ENCODE measurements at regions not wholly inside any gene's neighbourhood (a gene's known extent, or its start where the extent isn't known, plus 50 kb on each side); places are given as distances from the start of the nearest gene placed in this dataset.

DNA sequence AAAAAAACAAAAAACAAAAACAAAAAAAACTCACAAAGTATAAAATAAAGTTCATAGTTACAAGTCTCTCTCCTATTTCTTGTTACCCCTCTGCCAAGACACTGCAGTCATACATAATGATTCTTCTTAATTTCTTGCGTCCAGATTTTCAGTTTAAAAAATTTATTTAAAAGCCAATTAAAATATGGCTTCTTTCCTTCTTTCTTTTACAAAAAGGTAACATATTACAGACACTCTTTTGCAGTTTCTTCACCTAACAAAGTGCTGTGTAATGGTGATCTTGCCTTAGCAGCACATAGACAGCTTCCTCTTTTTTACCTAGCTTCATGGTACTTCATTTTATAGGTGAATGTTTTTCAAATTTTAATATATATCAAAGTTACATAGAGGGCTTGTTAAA is 136.1 kb upstream of the SGO1 start:
- H3K36me3 ChIP-seq (ENCODE audit: control insufficient read depth in 2 of 3, insufficient read depth in 3 of 3, low read length in 3 of 3) = no peaks in the 10 kb centered on the region
- H3K4me3 ChIP-seq (ENCODE audit: low read length in 3 of 3) = no peak overlapping the region
- intact Hi-C loops (cut with DNase I) = no loop called here
- H3K27ac ChIP-seq (ENCODE audit: low read depth in 2 of 2, low read length in 2 of 2) = no peak overlapping the region
- no peak overlapping the region for H3K9ac ChIP-seq (ENCODE audit: low read length in 3 of 3)
- no peaks in the 10 kb centered on the region for H3K4me1 ChIP-seq (ENCODE audit: control insufficient read depth in 2 of 3, insufficient read depth in 2 of 3, low read depth in 1 of 3, low read length in 3 of 3)
- no peaks in the 10 kb centered on the region for H3K27me3 ChIP-seq (ENCODE audit: control insufficient read depth, insufficient read depth, low read length)
- no peak for DNase-seq
- H3K9me3 ChIP-seq (ENCODE audit: control insufficient read depth in 2 of 3, insufficient read depth in 1 of 3, low read length in 3 of 3) = no peaks in the 10 kb centered on the region
- TF ChIP-seq, protein P1, sequence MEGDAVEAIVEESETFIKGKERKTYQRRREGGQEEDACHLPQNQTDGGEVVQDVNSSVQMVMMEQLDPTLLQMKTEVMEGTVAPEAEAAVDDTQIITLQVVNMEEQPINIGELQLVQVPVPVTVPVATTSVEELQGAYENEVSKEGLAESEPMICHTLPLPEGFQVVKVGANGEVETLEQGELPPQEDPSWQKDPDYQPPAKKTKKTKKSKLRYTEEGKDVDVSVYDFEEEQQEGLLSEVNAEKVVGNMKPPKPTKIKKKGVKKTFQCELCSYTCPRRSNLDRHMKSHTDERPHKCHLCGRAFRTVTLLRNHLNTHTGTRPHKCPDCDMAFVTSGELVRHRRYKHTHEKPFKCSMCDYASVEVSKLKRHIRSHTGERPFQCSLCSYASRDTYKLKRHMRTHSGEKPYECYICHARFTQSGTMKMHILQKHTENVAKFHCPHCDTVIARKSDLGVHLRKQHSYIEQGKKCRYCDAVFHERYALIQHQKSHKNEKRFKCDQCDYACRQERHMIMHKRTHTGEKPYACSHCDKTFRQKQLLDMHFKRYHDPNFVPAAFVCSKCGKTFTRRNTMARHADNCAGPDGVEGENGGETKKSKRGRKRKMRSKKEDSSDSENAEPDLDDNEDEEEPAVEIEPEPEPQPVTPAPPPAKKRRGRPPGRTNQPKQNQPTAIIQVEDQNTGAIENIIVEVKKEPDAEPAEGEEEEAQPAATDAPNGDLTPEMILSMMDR (IDR thresholded peaks at IDR 0.05; ENCODE audit: borderline replicate concordance, extremely low read depth, insufficient read depth) = no peak
- FAIRE-seq = no peak

DNA sequence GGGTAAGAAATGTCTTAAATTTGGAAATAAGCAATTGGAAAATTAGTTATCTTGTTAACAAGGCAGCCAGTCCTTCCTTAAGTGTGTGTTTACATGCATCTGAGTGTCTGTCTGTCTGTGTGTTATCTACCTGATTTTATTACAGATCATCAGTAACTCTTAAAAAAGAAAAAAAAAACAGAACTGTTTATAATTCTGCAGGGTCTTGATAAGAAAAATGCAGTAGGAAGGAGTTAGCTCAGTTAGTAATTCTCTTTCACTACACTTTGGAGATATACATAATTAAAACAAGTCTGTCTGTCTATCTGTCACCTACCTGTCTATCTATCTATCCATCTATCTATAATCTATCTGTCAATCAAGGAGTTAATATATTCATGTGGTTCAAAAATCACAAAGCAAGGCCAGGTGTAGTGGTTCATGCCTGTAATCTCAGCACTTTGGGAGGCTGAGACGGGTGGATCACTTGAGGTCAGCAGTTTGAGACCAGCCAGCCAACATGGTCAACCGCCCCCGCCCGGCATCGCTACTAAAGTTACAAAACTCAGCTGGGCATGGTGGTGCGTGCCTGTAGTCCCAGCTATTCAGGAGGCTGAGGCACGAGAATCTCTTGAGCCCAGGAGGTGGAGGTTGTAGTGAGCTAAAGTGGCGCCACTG is 135.5 kb upstream of the SGO1 start:
- Histone ChIP-seq H3K9me3 (ENCODE audit: control insufficient read depth in 2 of 3, insufficient read depth in 1 of 3, low read length in 3 of 3) (no peaks in the 10 kb centered on the region), H3K27ac (ENCODE audit: low read depth in 2 of 2, low read length in 2 of 2) (no peak overlapping the region), H3K9ac (ENCODE audit: low read length in 3 of 3) (no peak overlapping the region), H3K4me3 (ENCODE audit: low read length in 3 of 3) (no peak overlapping the region), H3K36me3 (ENCODE audit: control insufficient read depth in 2 of 3, insufficient read depth in 3 of 3, low read length in 3 of 3) (no peaks in the 10 kb centered on the region), H3K27me3 (ENCODE audit: control insufficient read depth, insufficient read depth, low read length) (no peaks in the 10 kb centered on the region), H3K4me1 (ENCODE audit: control insufficient read depth in 2 of 3, insufficient read depth in 2 of 3, low read depth in 1 of 3, low read length in 3 of 3) (no peaks in the 10 kb centered on the region)
- TF ChIP-seq, protein P1 (IDR thresholded peaks at IDR 0.05; ENCODE audit: borderline replicate concordance, extremely low read depth, insufficient read depth) = no peak
- intact Hi-C loops (cut with DNase I) = no loop called here
- DNase-seq (no peak), FAIRE-seq (no peak)

DNA sequence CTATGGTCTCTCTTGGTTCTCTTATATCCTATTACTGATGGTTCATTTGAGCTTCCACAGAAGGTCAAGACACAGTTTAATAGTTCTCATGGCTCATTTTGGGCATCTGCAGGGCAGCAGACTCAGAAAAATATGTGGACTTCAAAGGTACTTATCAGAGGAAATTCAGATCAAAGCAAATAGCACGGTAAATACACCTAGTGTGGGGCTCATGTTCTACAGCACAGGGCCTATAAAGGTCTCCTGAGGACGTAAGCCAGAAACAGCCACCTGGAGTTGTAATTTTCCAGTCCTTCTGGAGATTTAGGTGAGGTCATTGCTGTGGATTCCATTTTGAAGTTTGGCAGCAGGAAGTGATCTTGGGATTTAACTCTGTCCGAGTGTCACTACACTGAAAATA is 134.5 kb upstream of the SGO1 start:
- no peaks in the 10 kb centered on the region for H3K4me1 ChIP-seq (ENCODE audit: control insufficient read depth in 2 of 3, insufficient read depth in 2 of 3, low read depth in 1 of 3, low read length in 3 of 3)
- no peak for DNase-seq
- H3K9ac ChIP-seq (ENCODE audit: low read length in 3 of 3) = no peak overlapping the region
- no peak overlapping the region for H3K4me3 ChIP-seq (ENCODE audit: low read length in 3 of 3)
- TF ChIP-seq, protein P1 (IDR thresholded peaks at IDR 0.05; ENCODE audit: borderline replicate concordance, extremely low read depth, insufficient read depth) = no peak
- H3K27me3 ChIP-seq (ENCODE audit: control insufficient read depth, insufficient read depth, low read length) = no peaks in the 10 kb centered on the region
- no peaks in the 10 kb centered on the region for H3K36me3 ChIP-seq (ENCODE audit: control insufficient read depth in 2 of 3, insufficient read depth in 3 of 3, low read length in 3 of 3)
- no peak overlapping the region for H3K27ac ChIP-seq (ENCODE audit: low read depth in 2 of 2, low read length in 2 of 2)
- intact Hi-C loops (cut with DNase I) = no loop called here
- H3K9me3 ChIP-seq (ENCODE audit: control insufficient read depth in 2 of 3, insufficient read depth in 1 of 3, low read length in 3 of 3) = no peaks in the 10 kb centered on the region
- no peak for FAIRE-seq

DNA sequence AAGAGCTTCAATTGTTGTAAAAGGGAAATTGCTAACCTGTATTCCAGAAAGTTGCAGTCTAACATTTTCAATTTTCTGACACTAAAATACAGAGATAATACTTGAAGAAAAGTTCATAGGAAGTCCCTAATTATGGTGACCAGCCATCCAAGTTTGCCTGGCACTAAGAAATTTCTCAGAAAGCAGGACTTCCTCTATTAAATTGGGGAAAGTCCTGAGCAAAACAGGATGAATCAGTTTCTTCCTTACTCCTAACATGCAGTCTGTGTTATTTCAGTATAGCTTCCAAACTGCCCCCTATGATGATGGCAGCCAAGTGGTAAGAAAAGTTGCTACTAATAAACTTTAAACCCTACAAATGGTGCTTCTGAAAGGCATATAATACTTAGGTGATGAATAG is 133.5 kb upstream of the SGO1 start:
- H3K9ac ChIP-seq (ENCODE audit: low read length in 3 of 3) = no peak overlapping the region
- H3K27ac ChIP-seq (ENCODE audit: low read depth in 2 of 2, low read length in 2 of 2) = no peak overlapping the region
- DNase-seq = no peak
- no peak overlapping the region for H3K4me3 ChIP-seq (ENCODE audit: low read length in 3 of 3)
- H3K9me3 ChIP-seq (ENCODE audit: control insufficient read depth in 2 of 3, insufficient read depth in 1 of 3, low read length in 3 of 3) = no peaks in the 10 kb centered on the region
- FAIRE-seq = no peak
- intact Hi-C loops (cut with DNase I) = no loop called here
- H3K27me3 ChIP-seq (ENCODE audit: control insufficient read depth, insufficient read depth, low read length) = no peaks in the 10 kb centered on the region
- H3K36me3 ChIP-seq (ENCODE audit: control insufficient read depth in 2 of 3, insufficient read depth in 3 of 3, low read length in 3 of 3) = no peaks in the 10 kb centered on the region
- H3K4me1 ChIP-seq (ENCODE audit: control insufficient read depth in 2 of 3, insufficient read depth in 2 of 3, low read depth in 1 of 3, low read length in 3 of 3) = no peaks in the 10 kb centered on the region
- TF ChIP-seq, protein P1 (IDR thresholded peaks at IDR 0.05; ENCODE audit: borderline replicate concordance, extremely low read depth, insufficient read depth) = no peak
